Peyer's patch (tissue), 4 donors: ENCODE measurements at regions not wholly inside any gene's neighbourhood (a gene's known extent, or its start where the extent isn't known, plus 50 kb on each side); places are given as distances from the start of the nearest gene placed in this dataset.
A peak's percentile ranks its signal among the peaks of the same experiment; 100 is the strongest.

ENCODE experiments used
- DNase-seq, 3 donors: peaks; one replicate each; pipeline ENCODE4 v3.0.0-alpha.2; 2017 to 2019
- H3K27ac ChIP-seq, 4 donors: fragments of 200-600 bp; sonication (generic); one replicate each; pipeline ENCODE4 v1.5.1; 2016 to 2019
- H3K27me3 ChIP-seq, 2 donors: fragments of 200-600 bp; sonication (generic); one replicate each; pipeline ENCODE4 v1.5.1; 2019
- H3K36me3 ChIP-seq, 3 donors: fragments of 200-600 bp; sonication (generic); one replicate each; pipeline ENCODE4 v1.5.1; 2016 to 2019
- H3K4me1 ChIP-seq, 4 donors: fragments of 200-600 bp; sonication (generic); one replicate each; pipeline ENCODE4 v1.5.1; 2016 to 2019
- H3K4me3 ChIP-seq, 4 donors: fragments of 200-600 bp; sonication (generic); 1 replicate in 3 of 4; 2 replicates in 1 of 4; pipeline ENCODE4 v1.5.1; 2016 to 2019; ENCODE audit warnings: mild to moderate bottlenecking in 1 of 4
- H3K9me3 ChIP-seq, 4 donors: fragments of 200-600 bp; sonication (generic); one replicate each; pipeline ENCODE4 v1.5.1; 2016 to 2019; ENCODE audit warnings: mild to moderate bottlenecking in 1 of 4
- CTCF ChIP-seq, 6 experiments: fragments of 450-650 bp in 4 of 6; fragments of 200-600 bp in 2 of 6; sonication (generic) in 1 of 6; IDR thresholded peaks; one replicate each; pipeline ENCODE4 v1.5.1; 2017 to 2019; ENCODE audit warnings: antibody characterized with exemption in 6 of 6, mild to moderate bottlenecking in 3 of 6, moderate library complexity in 1 of 6
- POLR2A ChIP-seq, 2 donors: fragments of 450-650 bp; IDR thresholded peaks; one replicate each; pipeline ENCODE4 v1.5.1; 2017; ENCODE audit warnings: antibody characterized with exemption in 2 of 2, mild to moderate bottlenecking in 2 of 2, moderate library complexity in 2 of 2

GRCh38 chr6:133837801-133838349 lies 51.0 kb upstream of the TCF21 start:
- peak; percentile 33 to 86 (median 85) for DNase-seq
- H3K9me3 ChIP-seq = no peaks in the 10 kb centered on the region
- TF ChIP-seq CTCF (IDR thresholded peaks at IDR 0.05) = peak; percentile 6 to 86 (median 71)
- no peak for TF ChIP-seq POLR2A (IDR thresholded peaks at IDR 0.05)
- no peak overlapping the region for H3K27ac ChIP-seq
- no peaks in the 10 kb centered on the region for H3K36me3 ChIP-seq
- peak overlapping the region in 3 of 4 donors; percentile 28 to 59 (median 54) for H3K4me3 ChIP-seq
- no peaks in the 10 kb centered on the region for H3K27me3 ChIP-seq
- no peaks in the 10 kb centered on the region for H3K4me1 ChIP-seq
